ENCODE measurements at regions not wholly inside any gene's neighbourhood (a gene's known extent, or its start where the extent isn't known, plus 50 kb on each side); places are given as distances from the start of the nearest gene placed in this dataset.

GRCh38 chr3:23706111-23706510, 99.6 kb upstream of the UBE2E1 start:
- TF ChIP-seq CTCF (IDR thresholded peaks at IDR 0.05; ENCODE audit: low read depth, low read length, poor library complexity, severe bottlenecking) (no peak), EZH2phosphoT487 (IDR thresholded peaks at IDR 0.05; ENCODE audit: borderline replicate concordance, low read length) (no peak)
